Trophoblast cell (in vitro differentiated cells and primary cell): ENCODE measurements at regions not wholly inside any gene's neighbourhood (a gene's known extent, or its start where the extent isn't known, plus 50 kb on each side); places are given as distances from the start of the nearest gene placed in this dataset.

Experiments used
- DNase-seq, 2 donors: peaks; one replicate each; pipeline ENCODE4 v3.0.0-alpha.2; 2016
- H2AFZ ChIP-seq: 2 replicates; pipeline ENCODE4 v1.6.1; 2013; ENCODE audit warnings: low read length, moderate library complexity, mild to moderate bottlenecking; ENCODE audit not compliant: insufficient read depth, poor library complexity
- H2AK5ac ChIP-seq: 2 replicates; pipeline ENCODE4 v1.6.1; 2013; ENCODE audit warnings: mild to moderate bottlenecking, low read length
- H2BK120ac ChIP-seq: 2 replicates; pipeline ENCODE4 v1.6.1; 2013; ENCODE audit warnings: low read length, mild to moderate bottlenecking, moderate library complexity; ENCODE audit not compliant: insufficient read depth, poor library complexity
- H2BK12ac ChIP-seq: 2 replicates; pipeline ENCODE4 v1.6.1; 2013; ENCODE audit warnings: mild to moderate bottlenecking, low read length, moderate library complexity
- H2BK5ac ChIP-seq: 2 replicates; pipeline ENCODE4 v1.6.1; 2013; ENCODE audit warnings: low read length, low read depth, moderate library complexity, mild to moderate bottlenecking; ENCODE audit not compliant: poor library complexity
- H3K14ac ChIP-seq: 2 replicates; pipeline ENCODE4 v1.6.1; 2013; ENCODE audit warnings: mild to moderate bottlenecking, low read length
- H3K18ac ChIP-seq: 2 replicates; pipeline ENCODE4 v1.6.1; 2013; ENCODE audit warnings: mild to moderate bottlenecking, low read length
- H3K23ac ChIP-seq: 2 replicates; pipeline ENCODE4 v1.6.1; 2013; ENCODE audit warnings: low read length
- H3K27ac ChIP-seq: 2 replicates; pipeline ENCODE4 v1.5.1; 2013; ENCODE audit warnings: low read depth, mild to moderate bottlenecking, inconsistent platforms, low read length, moderate library complexity
- H3K27me3 ChIP-seq: 2 replicates; pipeline ENCODE4 v1.6.1; 2013; ENCODE audit warnings: inconsistent platforms, mild to moderate bottlenecking, low read length, moderate library complexity; ENCODE audit not compliant: insufficient read depth
- H3K36me3 ChIP-seq, 2 experiments: 1 replicate in 1 of 2; 2 replicates in 1 of 2; pipeline ENCODE4 v1.6.1; 2013; ENCODE audit warnings: low read length in 2 of 2, mild to moderate bottlenecking in 2 of 2, moderate library complexity in 1 of 2; ENCODE audit not compliant: insufficient read depth in 2 of 2, control insufficient read depth in 1 of 2
- H3K4ac ChIP-seq: 2 replicates; pipeline ENCODE4 v1.6.1; 2013; ENCODE audit warnings: low read depth, mild to moderate bottlenecking, low read length, moderate library complexity
- H3K4me1 ChIP-seq, 2 experiments: 1 replicate in 1 of 2; 2 replicates in 1 of 2; pipeline ENCODE4 v1.6.1; 2013; ENCODE audit warnings: low read length in 2 of 2, mild to moderate bottlenecking in 2 of 2, moderate library complexity in 1 of 2; ENCODE audit not compliant: insufficient read depth in 2 of 2, control insufficient read depth in 1 of 2
- H3K4me2 ChIP-seq: 2 replicates; pipeline ENCODE4 v1.6.1; 2013; ENCODE audit warnings: inconsistent platforms, mild to moderate bottlenecking, low read length, moderate library complexity
- H3K4me3 ChIP-seq: 2 replicates; pipeline ENCODE4 v1.5.1; 2013; ENCODE audit warnings: mild to moderate bottlenecking, low read depth, low read length, inconsistent platforms
- H3K79me1 ChIP-seq: one replicate; pipeline ENCODE4 v1.6.1; 2013; ENCODE audit warnings: low read length
- H3K79me2 ChIP-seq: 2 replicates; pipeline ENCODE4 v1.6.1; 2013; ENCODE audit warnings: low read length, mild to moderate bottlenecking; ENCODE audit not compliant: control insufficient read depth, insufficient read depth, poor library complexity
- H3K9ac ChIP-seq: 2 replicates; pipeline ENCODE4 v1.6.1; 2013; ENCODE audit warnings: mild to moderate bottlenecking, low read length
- H3K9me3 ChIP-seq: 2 replicates; pipeline ENCODE4 v1.6.1; 2013; ENCODE audit warnings: low read depth, mild to moderate bottlenecking, control low read depth, inconsistent platforms, low read length; ENCODE audit not compliant: insufficient read depth
- H4K12ac ChIP-seq: 2 replicates; pipeline ENCODE4 v1.6.1; 2013; ENCODE audit warnings: low read depth, mild to moderate bottlenecking, low read length, moderate library complexity
- H4K8ac ChIP-seq: 2 replicates; pipeline ENCODE4 v1.6.1; 2013; ENCODE audit warnings: low read depth, mild to moderate bottlenecking, low read length, moderate library complexity
- H4K91ac ChIP-seq: one replicate; pipeline ENCODE4 v1.6.1; 2013; ENCODE audit warnings: low read depth, mild to moderate bottlenecking, low read length, moderate library complexity
- WGBS: extraction: QIAGEN DNeasy Blood & Tissue Kit; methylation state at CpG from one replicate; pipeline ENCODE4 v1.1.7; 2013; ENCODE audit warnings: missing lambda C conversion rate; ENCODE audit not compliant: insufficient read length, insufficient coverage; ENCODE audit errors: extremely low coverage; 5-methylcytosine and 5-hydroxymethylcytosine counted together

DNA sequence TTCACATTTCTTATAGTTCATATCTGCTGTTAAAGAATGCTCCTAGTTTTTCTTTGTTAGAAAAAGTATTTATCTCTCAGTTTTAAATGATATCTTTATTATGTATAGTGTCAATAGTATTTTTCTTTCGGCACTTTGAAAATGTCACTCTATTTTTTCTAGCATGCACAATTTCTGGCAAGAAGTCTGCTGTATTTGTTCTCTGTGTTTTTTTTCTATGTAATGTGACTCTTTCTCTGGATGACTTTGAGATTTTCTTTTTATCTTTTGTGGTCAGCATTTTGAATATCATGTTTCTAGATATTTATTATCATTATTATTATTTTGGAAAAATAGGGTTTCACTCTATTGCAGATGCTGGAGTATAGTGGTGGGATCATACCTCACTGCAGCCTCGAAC lies 285.2 kb downstream of the PTGER3 start:
- H2AFZ ChIP-seq: no peak overlapping the region
- no peaks in the 10 kb centered on the region for H3K79me2 ChIP-seq
- no peak overlapping the region for H4K12ac ChIP-seq
- H4K91ac ChIP-seq: no peak overlapping the region
- no peak overlapping the region for H3K23ac ChIP-seq
- H3K27ac ChIP-seq: no peak overlapping the region
- H3K9ac ChIP-seq: no peak overlapping the region
- no peak overlapping the region for H4K8ac ChIP-seq
- H3K36me3 ChIP-seq: no peaks in the 10 kb centered on the region
- no CpG with 5 or more reads among the region's 2 CpGs for WGBS
- no peaks in the 10 kb centered on the region for H3K79me1 ChIP-seq
- H2BK12ac ChIP-seq: no peak overlapping the region
- H3K4me1 ChIP-seq: no peaks in the 10 kb centered on the region
- H3K4ac ChIP-seq: no peak overlapping the region
- H2AK5ac ChIP-seq: no peak overlapping the region
- no peak overlapping the region for H2BK5ac ChIP-seq
- no peaks in the 10 kb centered on the region for H3K9me3 ChIP-seq
- DNase-seq: no peak
- no peak overlapping the region for H3K18ac ChIP-seq
- H3K14ac ChIP-seq: no peak overlapping the region
- H2BK120ac ChIP-seq: no peak overlapping the region
- H3K27me3 ChIP-seq: no peaks in the 10 kb centered on the region
- H3K4me2 ChIP-seq: no peak overlapping the region
- no peak overlapping the region for H3K4me3 ChIP-seq

GRCh38 chr1:70764747-70765146 lies 282.9 kb downstream of the PTGER3 start:
- H3K14ac ChIP-seq: no peak overlapping the region
- no peak overlapping the region for H4K12ac ChIP-seq
- no peak overlapping the region for H3K23ac ChIP-seq
- H2BK5ac ChIP-seq: no peak overlapping the region
- H3K36me3 ChIP-seq: no peaks in the 10 kb centered on the region
- no peak overlapping the region for H3K27ac ChIP-seq
- no peak overlapping the region for H3K4ac ChIP-seq
- H3K18ac ChIP-seq: no peak overlapping the region
- no peak overlapping the region for H4K8ac ChIP-seq
- no peaks in the 10 kb centered on the region for H3K27me3 ChIP-seq
- no peak overlapping the region for H2BK12ac ChIP-seq
- WGBS: no CpG with 5 or more reads among the region's 2 CpGs
- no peak overlapping the region for H3K9ac ChIP-seq
- DNase-seq: no peak
- H3K79me1 ChIP-seq: no peaks in the 10 kb centered on the region
- no peak overlapping the region for H2AFZ ChIP-seq
- no peak overlapping the region for H3K4me3 ChIP-seq
- H2BK120ac ChIP-seq: no peak overlapping the region
- H3K4me2 ChIP-seq: no peak overlapping the region
- H3K9me3 ChIP-seq: no peaks in the 10 kb centered on the region
- no peak overlapping the region for H4K91ac ChIP-seq
- no peak overlapping the region for H2AK5ac ChIP-seq
- H3K79me2 ChIP-seq: no peaks in the 10 kb centered on the region
- no peaks in the 10 kb centered on the region for H3K4me1 ChIP-seq

DNA sequence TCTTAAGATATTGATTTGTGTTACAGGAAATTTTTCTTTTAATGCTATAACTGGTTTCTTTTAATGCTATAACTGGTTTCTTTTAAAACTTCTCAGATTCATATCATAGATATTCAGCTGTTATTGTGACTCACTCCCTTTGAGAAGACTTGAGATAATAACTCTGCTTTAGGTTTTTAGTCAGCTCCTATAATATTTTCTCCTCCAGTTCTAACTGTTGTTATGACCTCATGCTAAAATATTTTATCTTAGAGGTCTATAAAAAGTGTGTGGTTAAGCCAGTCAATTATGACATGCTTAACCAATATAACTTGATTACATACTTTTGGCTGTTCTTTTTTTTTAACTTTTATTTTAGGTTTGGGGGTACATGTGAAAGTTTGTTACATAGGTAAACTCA lies 280.2 kb downstream of the PTGER3 start:
- H4K91ac ChIP-seq: no peak overlapping the region
- no peak overlapping the region for H4K8ac ChIP-seq
- no peaks in the 10 kb centered on the region for H3K9me3 ChIP-seq
- no peak overlapping the region for H3K14ac ChIP-seq
- H3K79me2 ChIP-seq: no peaks in the 10 kb centered on the region
- H3K27me3 ChIP-seq: no peaks in the 10 kb centered on the region
- H3K4me1 ChIP-seq: no peaks in the 10 kb centered on the region
- no peak overlapping the region for H2AFZ ChIP-seq
- H2AK5ac ChIP-seq: no peak overlapping the region
- no peak overlapping the region for H3K4me2 ChIP-seq
- no peak overlapping the region for H3K9ac ChIP-seq
- H2BK5ac ChIP-seq: no peak overlapping the region
- H3K18ac ChIP-seq: no peak overlapping the region
- H3K79me1 ChIP-seq: no peaks in the 10 kb centered on the region
- no peak for DNase-seq
- H3K23ac ChIP-seq: no peak overlapping the region
- H3K36me3 ChIP-seq: no peaks in the 10 kb centered on the region
- no peak overlapping the region for H2BK120ac ChIP-seq
- H3K4me3 ChIP-seq: no peak overlapping the region
- H2BK12ac ChIP-seq: no peak overlapping the region
- H3K4ac ChIP-seq: no peak overlapping the region
- H3K27ac ChIP-seq: no peak overlapping the region
- H4K12ac ChIP-seq: no peak overlapping the region

GRCh38 chr1:70768216-70768615 lies 279.4 kb downstream of the PTGER3 start:
- DNase-seq: no peak
- H2BK5ac ChIP-seq: no peak overlapping the region
- no peak overlapping the region for H2AK5ac ChIP-seq
- no peak overlapping the region for H4K12ac ChIP-seq
- no peaks in the 10 kb centered on the region for H3K79me1 ChIP-seq
- H3K9ac ChIP-seq: no peak overlapping the region
- H3K14ac ChIP-seq: no peak overlapping the region
- H3K27me3 ChIP-seq: no peaks in the 10 kb centered on the region
- no peaks in the 10 kb centered on the region for H3K36me3 ChIP-seq
- WGBS: no CpG with 5 or more reads among the region's 1 CpG
- H3K9me3 ChIP-seq: no peaks in the 10 kb centered on the region
- no peak overlapping the region for H2AFZ ChIP-seq
- no peak overlapping the region for H4K91ac ChIP-seq
- no peak overlapping the region for H3K4ac ChIP-seq
- H4K8ac ChIP-seq: no peak overlapping the region
- no peak overlapping the region for H3K18ac ChIP-seq
- H3K23ac ChIP-seq: no peak overlapping the region
- no peak overlapping the region for H3K4me3 ChIP-seq
- no peak overlapping the region for H3K4me2 ChIP-seq
- H2BK120ac ChIP-seq: no peak overlapping the region
- no peak overlapping the region for H3K27ac ChIP-seq
- H2BK12ac ChIP-seq: no peak overlapping the region
- H3K79me2 ChIP-seq: no peaks in the 10 kb centered on the region
- no peaks in the 10 kb centered on the region for H3K4me1 ChIP-seq
